HG03439 (cell line): ENCODE measurements at regions not wholly inside any gene's neighbourhood (a gene's known extent, or its start where the extent isn't known, plus 50 kb on each side); places are given as distances from the start of the nearest gene placed in this dataset.
"Not testable (repeated sequence)": the region's sequence is repeated elsewhere in the genome, so short reads cannot be mapped to it uniquely, and the experiment has no call there.

Source experiments
- ATAC-seq: cut with Tn5 transposase; IDR thresholded peaks from one replicate; pipeline ENCODE4 v1.9.1; 2021; ENCODE audit warnings: mild to moderate bottlenecking, moderate library complexity; ENCODE audit not compliant: unreplicated experiment

DNA sequence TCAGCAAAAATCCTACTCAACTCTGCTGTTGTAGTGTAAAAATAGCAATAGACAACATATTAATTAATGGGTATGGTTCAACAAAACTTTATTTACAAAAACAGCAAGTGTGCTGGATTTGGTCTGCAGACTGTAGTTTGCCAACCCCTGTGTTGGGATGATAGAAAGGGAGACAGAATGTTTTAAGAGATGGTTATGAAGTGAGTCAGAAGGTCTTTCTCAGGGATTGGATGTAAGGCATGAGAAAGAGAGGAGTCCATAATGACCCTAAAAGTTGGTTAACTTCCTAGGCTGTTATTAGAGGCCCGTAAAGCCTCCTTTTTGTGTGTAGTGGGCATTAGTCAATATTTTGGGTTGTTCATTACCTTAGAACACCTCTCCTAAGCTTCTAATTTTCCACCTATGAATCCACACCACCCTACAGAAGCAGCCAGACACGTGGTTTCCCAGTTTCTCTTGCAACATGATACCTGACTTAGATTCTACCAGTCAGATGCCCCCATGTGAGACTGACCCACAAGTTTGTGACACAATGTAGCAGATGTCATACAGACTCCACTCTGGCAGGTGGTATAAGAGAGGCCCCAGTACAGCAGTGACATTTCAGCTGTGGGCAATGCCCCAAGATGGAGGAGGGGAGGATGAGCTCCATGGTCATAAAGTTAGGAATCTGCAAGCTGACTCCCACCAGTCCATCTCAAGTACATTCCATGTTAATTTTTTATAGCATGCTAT lies 1015.6 kb downstream of the KCNMA1 start:
- no peak for ATAC-seq

DNA sequence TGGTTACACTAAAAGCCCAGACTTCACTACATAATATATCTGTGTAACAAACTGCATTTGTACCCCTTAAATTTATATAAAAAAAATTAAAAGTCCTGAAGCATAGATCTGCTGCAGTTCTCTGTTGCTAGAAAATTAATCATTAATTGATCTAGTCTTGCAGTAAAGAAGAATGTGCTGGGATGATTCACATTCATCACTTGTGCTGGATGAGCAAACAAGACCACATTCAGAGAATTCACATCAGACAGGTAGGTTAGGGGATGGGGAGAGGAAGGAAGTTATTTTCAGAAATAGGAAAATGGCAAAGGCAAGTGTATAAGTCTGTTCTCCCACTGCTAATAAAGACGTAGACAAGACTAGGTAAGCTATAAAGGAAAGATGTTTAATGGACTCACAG lies 1019.0 kb downstream of the KCNMA1 start:
- ATAC-seq, result no peak

GRCh38 chr10:76618171-76618570 lies 1019.4 kb downstream of the KCNMA1 start:
- ATAC-seq, result no peak

GRCh38 chr10:76616666-76617065 lies 1020.9 kb downstream of the KCNMA1 start:
- ATAC-seq, result not testable (repeated sequence)

DNA sequence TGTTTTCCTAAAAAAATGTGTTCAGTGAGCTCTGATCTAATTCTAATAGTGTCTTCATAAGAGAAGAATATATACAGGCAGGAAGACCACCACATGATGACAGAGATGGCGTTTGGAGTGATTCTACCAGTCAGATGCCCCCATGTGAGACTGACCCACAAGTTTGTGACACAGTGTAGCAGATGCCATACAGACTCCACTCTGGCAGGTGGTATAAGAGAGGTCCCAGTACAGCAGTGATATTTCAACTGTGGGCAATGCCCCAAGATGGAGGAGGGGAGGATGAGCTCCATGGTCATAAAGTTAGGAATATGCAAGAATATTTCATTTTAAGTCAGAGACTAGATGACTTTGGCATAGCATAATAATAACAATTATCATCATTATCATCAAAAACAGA lies 1022.6 kb downstream of the KCNMA1 start:
- no peak for ATAC-seq
